GM18520 (cell line): ENCODE measurements at regions not wholly inside any gene's neighbourhood (a gene's known extent, or its start where the extent isn't known, plus 50 kb on each side); places are given as distances from the start of the nearest gene placed in this dataset.

ENCODE experiments used
- ATAC-seq: cut with Tn5 transposase; IDR thresholded peaks from one replicate; pipeline ENCODE4 v1.9.1; 2021; ENCODE audit not compliant: unreplicated experiment

GRCh38 chr18:11553098-11553940 lies 56.1 kb upstream of the SLC35G4 start:
- no peak for ATAC-seq

GRCh38 chr18:11548916-11549551 lies 60.4 kb upstream of the SLC35G4 start:
- ATAC-seq: no peak

GRCh38 chr18:11548396-11548795 lies 61.0 kb upstream of the SLC35G4 start:
- no peak for ATAC-seq

- no peak for ATAC-seq
Measured at GRCh38 chr18:11544060-11544633, 65.2 kb upstream of the SLC35G4 start.

GRCh38 chr18:11541179-11541578 lies 68.2 kb upstream of the SLC35G4 start:
- ATAC-seq: no peak

- ATAC-seq: no peak
Measured at GRCh38 chr18:11533942-11534496, 75.4 kb upstream of the SLC35G4 start.

GRCh38 chr18:11533513-11533890 lies 75.9 kb upstream of the SLC35G4 start:
- ATAC-seq: no peak

- ATAC-seq: no peak
Measured at GRCh38 chr18:11532758-11533512, 76.5 kb upstream of the SLC35G4 start.

GRCh38 chr18:11529081-11529480 lies 80.3 kb upstream of the SLC35G4 start:
- ATAC-seq: no peak

- no peak for ATAC-seq
Measured at GRCh38 chr18:11526675-11527074, 82.7 kb upstream of the SLC35G4 start.

- ATAC-seq: no peak
Measured at GRCh38 chr18:11523804-11524203, 85.6 kb upstream of the SLC35G4 start.

- no peak for ATAC-seq
Measured at GRCh38 chr18:11522992-11523391, 86.4 kb upstream of the SLC35G4 start.

- ATAC-seq: no peak
Measured at GRCh38 chr18:11521853-11522252, 87.5 kb upstream of the SLC35G4 start.

- ATAC-seq: no peak
Measured at GRCh38 chr18:11520536-11520935, 88.9 kb upstream of the SLC35G4 start.

- ATAC-seq: no peak
Measured at GRCh38 chr18:11518788-11519685, 90.4 kb upstream of the SLC35G4 start.

- no peak for ATAC-seq
Measured at GRCh38 chr18:11517704-11518103, 91.7 kb upstream of the SLC35G4 start.

- ATAC-seq: no peak
Measured at GRCh38 chr18:11516751-11517503, 92.5 kb upstream of the SLC35G4 start.

- ATAC-seq: no peak
Measured at GRCh38 chr18:11514267-11514666, 95.1 kb upstream of the SLC35G4 start.
